Fibroblast of villous mesenchyme (primary cell): ENCODE measurements at regions not wholly inside any gene's neighbourhood (a gene's known extent, or its start where the extent isn't known, plus 50 kb on each side); places are given as distances from the start of the nearest gene placed in this dataset.

Experiments
- DNase-seq: peaks from one replicate; pipeline ENCODE4 v3.0.0-alpha.2; 2010; ENCODE audit warnings: low read depth
- H3K4me3 ChIP-seq: 2 replicates; pipeline ENCODE4 v1.5.1; 2011; ENCODE audit warnings: low read depth, mild to moderate bottlenecking, low read length
- CTCF ChIP-seq: IDR thresholded peaks from 2 replicates; pipeline ENCODE4 v1.5.1; 2012; ENCODE audit warnings: low read depth, mild to moderate bottlenecking, low read length; ENCODE audit not compliant: insufficient read depth

GRCh38 chr13:33542309-33543088 lies 256.9 kb upstream of the STARD13 start:
- TF ChIP-seq CTCF = peak; percentile 76
- H3K4me3 ChIP-seq = peak overlapping the region; percentile 67
- DNase-seq = peak; percentile 100

- H3K4me3 ChIP-seq = peak overlapping the region; percentile 67
- no peak for TF ChIP-seq CTCF
- no peak for DNase-seq
Observed at GRCh38 chr13:33543089-33543459, 257.5 kb upstream of the STARD13 start.

GRCh38 chr13:33543631-33544265 lies 258.2 kb upstream of the STARD13 start:
- no peak for DNase-seq
- TF ChIP-seq CTCF = no peak
- no peak overlapping the region for H3K4me3 ChIP-seq

- DNase-seq = no peak
- TF ChIP-seq CTCF = no peak
- H3K4me3 ChIP-seq = no peak overlapping the region
Observed at GRCh38 chr13:33544308-33544707, 258.8 kb upstream of the STARD13 start.

GRCh38 chr13:33545492-33545891 lies 259.9 kb upstream of the STARD13 start:
- no peak for TF ChIP-seq CTCF
- DNase-seq = no peak
- no peak overlapping the region for H3K4me3 ChIP-seq

- TF ChIP-seq CTCF = no peak
- DNase-seq = no peak
- H3K4me3 ChIP-seq = no peak overlapping the region
Observed at GRCh38 chr13:33547035-33547434, 261.5 kb upstream of the STARD13 start.
